HG03378 (cell line): ENCODE measurements at regions not wholly inside any gene's neighbourhood (a gene's known extent, or its start where the extent isn't known, plus 50 kb on each side); places are given as distances from the start of the nearest gene placed in this dataset.
"Not testable (repeated sequence)": the region's sequence is repeated elsewhere in the genome, so short reads cannot be mapped to it uniquely, and the experiment has no call there.

Experiments used
- ATAC-seq: cut with Tn5 transposase; IDR thresholded peaks from one replicate; pipeline ENCODE4 v1.9.1; 2021; ENCODE audit warnings: mild to moderate bottlenecking, moderate library complexity; ENCODE audit not compliant: unreplicated experiment

- ATAC-seq, result no peak
Observed at GRCh38 chr12:24679126-24679525, 269.8 kb downstream of the BCAT1 start.

DNA sequence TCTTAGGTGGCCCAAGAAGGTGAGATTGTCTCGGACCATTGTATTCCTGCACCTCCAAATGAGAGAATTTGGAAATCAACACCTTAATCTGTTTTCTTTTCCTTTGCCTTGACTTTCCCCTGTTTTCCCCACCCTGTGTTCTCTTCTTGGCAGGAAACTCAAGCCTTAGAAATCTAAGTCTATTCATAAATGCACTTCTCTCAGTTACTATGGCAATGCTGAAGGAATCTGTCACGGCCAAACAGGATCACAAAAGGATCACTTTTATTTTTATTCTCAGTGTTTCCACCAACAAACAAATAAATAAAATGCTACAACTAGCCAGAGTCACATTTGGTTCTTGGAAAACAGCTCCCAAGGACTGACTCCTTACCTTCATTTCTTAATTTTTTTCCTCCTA, 270.5 kb downstream of the BCAT1 start:
- ATAC-seq, result no peak

DNA sequence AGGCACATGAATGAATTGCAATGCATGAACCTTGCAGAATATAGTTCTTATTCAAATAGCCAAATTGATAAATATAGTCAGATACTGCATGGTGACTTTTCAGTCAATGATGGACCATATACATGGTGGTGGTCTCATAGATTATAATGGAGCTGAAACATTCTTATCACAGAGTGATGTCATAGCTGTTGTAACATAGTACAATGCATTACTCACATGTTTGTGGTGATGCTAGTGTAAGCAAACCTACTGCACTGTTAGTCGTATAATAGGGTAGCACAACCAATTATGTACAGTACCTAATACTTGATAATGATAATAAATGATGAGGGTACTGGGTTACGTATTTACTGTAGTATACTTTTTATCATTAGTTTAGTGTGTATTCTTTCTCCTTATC, 280.3 kb downstream of the BCAT1 start:
- no peak for ATAC-seq

GRCh38 chr12:24664161-24664880, 284.6 kb downstream of the BCAT1 start:
- no peak for ATAC-seq

GRCh38 chr12:24661657-24662096, 287.2 kb downstream of the BCAT1 start:
- ATAC-seq, result no peak

DNA sequence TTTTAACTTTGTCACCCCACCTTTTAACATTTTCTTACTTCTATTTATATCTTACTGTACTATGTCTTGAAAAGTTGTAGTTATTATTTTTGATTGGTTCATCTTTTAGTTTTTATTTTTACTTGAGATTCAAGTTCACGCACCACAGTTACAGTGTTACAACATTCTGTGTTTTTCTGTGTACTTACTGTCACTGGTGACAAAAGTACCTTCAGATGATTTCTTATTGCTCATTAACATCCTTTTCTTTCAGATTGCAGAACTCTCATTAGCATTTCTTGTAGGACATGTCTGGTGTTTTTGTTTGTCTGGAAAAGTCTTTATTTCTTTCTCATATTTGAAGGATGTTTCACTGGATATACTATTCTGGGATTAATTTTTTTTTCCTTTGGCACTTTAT, 289.9 kb downstream of the BCAT1 start:
- ATAC-seq, result no peak

DNA sequence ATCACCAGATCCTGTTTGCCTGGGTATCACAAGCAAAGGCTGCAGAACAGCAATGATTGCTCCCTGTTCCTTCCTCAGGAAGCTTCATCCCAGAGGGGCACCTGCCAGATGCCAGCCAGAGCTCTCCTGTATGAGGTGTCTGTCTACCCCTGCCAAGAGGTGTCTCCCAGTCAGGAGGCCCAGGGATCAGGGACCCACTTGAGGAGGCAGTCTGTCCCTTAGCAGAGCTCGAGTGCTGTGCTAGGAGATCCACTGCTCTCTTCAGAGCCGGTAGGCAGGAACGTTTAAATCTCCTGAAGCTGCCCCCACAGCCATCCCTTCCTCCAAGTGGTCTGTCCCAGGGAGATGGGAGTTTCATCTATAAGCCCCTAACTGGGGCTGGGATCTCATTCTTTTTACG, 294.6 kb downstream of the BCAT1 start:
- ATAC-seq, result not testable (repeated sequence)

DNA sequence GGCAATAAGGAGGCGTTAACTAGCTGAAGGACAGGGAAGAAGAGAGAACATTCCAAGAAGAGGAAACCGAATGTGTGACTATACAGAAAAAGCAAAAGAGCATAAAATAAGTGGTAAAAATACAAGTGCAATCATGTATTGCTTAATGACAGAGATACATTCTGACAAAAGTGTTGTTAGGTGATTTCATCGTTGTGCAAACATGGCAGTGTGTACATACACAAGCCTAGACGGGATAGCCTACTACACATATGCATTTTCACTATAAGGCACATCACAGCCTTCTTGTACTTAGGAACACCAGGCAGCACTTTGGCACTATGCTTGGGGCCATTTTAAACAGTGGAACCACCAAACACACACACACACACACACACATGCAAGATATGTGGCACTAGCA, 299.3 kb downstream of the BCAT1 start:
- ATAC-seq, result no peak

GRCh38 chr12:24649209-24649608, 299.7 kb downstream of the BCAT1 start:
- no peak for ATAC-seq

DNA sequence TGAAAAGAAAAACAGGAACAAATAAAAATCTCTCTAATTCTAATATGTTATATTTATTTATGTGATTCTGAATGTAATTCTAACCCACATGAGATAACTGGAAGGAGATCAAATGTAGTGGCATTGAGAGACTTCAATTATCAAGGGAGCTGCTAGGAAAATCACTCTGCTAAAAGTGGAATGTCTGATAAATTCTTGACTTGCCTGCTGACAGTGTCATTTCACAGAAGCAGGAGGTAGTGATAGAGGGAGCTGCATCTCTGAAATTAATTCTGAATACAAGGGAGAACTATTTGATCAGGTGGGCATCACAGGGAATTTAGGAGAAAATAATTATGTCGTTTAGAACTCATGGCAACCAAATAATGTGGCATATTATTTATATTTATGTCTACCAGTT, 303.6 kb downstream of the BCAT1 start:
- ATAC-seq, result no peak

DNA sequence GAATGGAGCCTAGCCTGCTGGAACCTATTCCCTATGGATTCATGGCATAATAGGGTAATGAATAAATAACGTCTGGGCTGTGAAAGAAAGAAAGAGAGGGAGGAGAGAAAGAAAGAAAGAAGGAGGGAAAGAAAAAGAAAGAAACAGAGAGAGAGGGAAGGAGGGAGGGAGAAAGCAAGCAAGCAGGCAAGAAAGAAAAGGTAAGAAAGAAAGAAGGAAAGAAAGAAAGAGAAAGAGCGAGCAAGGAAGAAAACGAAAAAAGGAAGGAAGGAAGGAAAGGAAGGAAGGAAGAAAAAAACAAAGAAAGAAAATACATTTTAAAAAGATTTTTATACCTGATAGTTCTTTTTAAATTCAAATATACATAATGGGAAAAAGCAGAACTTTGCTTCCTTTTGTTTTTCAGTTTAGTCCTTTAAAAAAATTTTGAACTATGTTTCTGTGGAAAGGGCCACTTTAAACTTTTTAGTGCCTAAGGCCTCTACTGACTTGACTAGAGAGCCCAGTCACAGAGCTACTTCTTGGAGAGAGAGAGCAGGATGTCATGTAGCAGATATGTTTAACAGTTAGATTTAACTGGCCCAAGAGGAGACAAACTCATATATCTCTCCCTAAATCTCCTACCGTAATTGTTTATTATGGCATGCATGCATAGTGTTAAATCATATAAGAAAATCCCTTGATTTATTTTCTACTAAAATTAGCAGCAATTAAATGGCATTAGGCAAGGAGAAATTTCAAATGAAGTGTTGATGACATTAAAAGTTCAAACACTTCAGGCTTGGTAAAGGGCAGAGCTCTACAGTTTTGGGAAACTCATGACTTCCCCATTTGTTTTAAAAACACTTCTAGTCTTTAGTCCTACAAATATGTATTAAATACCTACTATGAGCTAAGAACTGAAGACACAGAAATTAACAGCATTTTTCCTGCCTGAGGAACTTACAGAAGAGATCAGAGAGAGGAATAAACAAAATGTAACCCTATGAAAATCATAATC, 305.5 kb downstream of the BCAT1 start:
- ATAC-seq, result no peak

GRCh38 chr12:24639641-24640040, 309.3 kb downstream of the BCAT1 start:
- ATAC-seq, result no peak

GRCh38 chr12:24632466-24632865, 316.4 kb downstream of the BCAT1 start:
- ATAC-seq, result no peak

DNA sequence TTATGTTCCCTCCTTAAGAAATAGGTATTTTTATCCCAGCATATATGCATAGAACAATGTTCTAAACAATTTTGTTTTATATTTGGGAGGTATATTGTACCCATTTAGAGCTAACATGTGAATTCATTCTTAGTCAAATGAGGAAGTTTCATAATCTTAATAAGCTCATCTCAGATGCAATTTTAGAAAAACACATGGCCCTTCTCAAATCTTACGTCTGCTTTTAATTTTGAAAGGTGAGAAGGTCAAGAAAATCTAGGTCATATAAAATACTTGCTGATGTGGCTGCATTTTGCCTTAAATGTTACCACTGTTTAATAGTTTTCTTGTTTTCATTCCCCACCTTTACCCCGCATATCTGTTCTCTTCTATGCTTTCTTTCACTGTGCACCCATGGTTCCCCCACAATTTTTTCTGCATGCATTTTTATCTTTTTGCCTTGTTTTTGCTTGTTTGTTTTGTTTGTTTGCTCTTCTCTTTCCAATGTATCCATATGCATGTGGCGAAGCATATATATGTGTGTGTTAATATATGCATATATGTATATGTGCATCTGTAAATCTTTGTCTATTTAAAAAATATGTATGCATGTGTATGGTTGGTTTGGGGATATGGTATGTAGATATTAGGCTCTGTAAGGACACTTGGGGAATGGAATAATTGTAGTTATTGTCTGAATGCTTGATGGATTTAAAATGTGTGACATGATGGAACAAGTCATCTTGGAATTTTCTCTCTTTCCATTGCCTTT, 317.1 kb downstream of the BCAT1 start:
- no peak for ATAC-seq

DNA sequence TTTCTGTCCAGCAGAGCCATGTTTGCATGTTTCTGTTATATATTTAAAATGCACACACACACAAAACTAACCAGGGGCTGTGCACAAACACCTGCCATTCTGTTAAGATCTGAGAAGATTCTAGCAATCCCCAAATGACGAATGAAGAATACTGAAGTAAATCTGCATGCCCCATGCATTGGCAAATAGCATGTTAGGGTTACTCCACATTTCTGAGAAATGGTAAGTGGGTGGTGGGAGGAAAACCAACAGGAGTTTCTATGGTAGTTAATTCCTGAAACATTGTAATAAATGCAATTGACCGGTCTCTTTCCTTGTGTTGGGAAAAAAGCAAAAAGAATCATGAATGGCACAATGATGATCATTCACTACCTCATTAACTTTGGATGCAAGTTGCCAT, 318.0 kb downstream of the BCAT1 start:
- ATAC-seq, result no peak

DNA sequence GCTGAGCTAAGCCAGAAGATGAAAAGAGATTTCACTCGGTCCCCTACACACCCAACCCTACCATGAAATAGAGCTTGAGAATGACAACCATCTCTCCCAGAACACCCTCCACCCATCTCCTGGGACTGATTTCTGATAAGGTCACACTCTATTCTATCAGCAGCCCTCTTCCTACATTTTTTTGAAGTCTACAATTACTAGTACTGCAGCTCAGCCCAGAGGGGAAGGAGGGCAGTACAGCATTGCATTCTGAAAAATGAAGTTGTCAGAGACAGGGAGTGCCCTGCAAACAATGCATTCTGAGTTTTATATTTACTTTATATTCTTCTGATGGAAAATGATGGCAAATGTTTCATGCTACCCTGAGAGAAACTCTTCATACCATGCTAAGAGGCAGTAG, 318.5 kb downstream of the BCAT1 start:
- ATAC-seq, result no peak

GRCh38 chr12:24625103-24625502, 323.8 kb downstream of the BCAT1 start:
- ATAC-seq, result no peak

DNA sequence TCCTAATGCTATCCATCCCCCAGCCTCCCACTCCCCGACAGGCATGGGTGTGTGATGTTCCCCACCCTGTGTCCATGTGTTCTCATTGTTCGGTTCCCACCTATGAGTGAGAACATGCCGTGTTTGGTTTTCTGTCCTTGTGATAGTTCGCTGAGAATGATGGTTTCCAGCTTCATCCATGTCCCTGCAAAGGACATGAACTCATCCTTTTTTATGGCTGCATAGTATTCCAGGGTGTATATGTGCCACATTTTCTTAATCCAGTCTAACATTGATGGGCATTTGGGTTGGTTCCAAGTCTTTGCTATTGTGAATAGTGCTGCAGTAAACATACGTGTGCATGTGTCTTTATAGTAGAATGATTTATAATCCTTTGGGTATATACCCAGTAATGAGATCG, 328.9 kb downstream of the BCAT1 start:
- ATAC-seq, result not testable (repeated sequence)

DNA sequence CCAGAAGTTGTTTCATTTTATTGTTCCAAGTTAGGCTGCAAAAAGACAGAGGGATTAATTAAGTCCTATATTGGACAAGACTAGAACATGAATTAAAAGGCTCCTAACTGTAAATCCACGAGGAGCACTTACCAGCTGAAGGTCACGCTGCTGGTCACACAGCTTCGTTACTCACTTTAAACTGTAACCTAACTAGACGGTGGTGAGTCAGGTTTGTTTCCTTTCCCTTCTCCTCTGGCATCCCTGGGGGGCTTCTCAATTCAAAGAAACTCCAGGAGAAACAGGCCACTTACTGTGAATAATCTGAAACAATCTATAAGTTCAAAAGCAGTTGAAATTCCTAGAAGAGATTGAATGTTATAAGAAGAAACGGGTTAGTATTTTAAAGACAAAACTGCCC, 331.4 kb downstream of the BCAT1 start:
- no peak for ATAC-seq

DNA sequence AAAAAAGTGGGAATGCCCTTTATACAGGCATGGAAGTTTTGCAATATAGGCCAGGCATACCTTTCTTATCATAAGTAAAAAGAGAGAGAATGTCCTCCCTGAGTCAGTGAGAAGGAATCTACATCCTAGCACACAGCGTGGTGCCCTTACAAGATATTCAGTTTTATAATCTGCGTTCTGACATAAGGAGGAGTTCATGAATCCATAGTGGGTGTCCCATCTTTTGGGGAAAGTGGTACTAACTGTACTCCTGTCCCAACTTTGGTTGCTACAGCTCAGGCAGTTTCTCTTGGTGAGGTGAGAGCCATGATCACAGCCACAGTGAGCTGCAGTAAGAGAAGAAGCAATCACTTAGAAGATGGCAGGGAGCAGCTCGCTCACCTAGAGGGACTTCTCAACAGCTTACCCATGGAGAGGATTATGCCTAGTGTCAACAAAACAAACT, 332.9 kb downstream of the BCAT1 start:
- ATAC-seq, result no peak

- ATAC-seq, result no peak
Observed at GRCh38 chr12:24608637-24609285, 340.1 kb downstream of the BCAT1 start.
